WTC11 (cell line): ENCODE measurements at regions not wholly inside any gene's neighbourhood (a gene's known extent, or its start where the extent isn't known, plus 50 kb on each side); places are given as distances from the start of the nearest gene placed in this dataset.

Source experiments
- ATAC-seq: fragments of 200-7000 bp; cut with Tn5 transposase; 2 replicates; pipeline ENCODE4 v1.10.0; 2021; ENCODE audit warnings: mild to moderate bottlenecking, moderate library complexity
- CTCF ChIA-PET: fragments of 300-600 bp; sonication (Branson Sonifier 250); formaldehyde crosslinking; loops from one replicate; lab custom pipeline; 2021; ENCODE audit warnings: antibody characterized with exemption; lab: Charles Lee
- POLR2A ChIA-PET: fragments of 350-600 bp; sonication (Branson Sonifier 250); formaldehyde crosslinking; loops from one replicate; lab custom pipeline; 2021; ENCODE audit warnings: antibody characterized with exemption; lab: Charles Lee
- DNase-seq: peaks from one replicate; pipeline ENCODE4 v3.0.0; 2021; ENCODE audit warnings: low spot score
- H3K27ac Mint-ChIP-seq: 2 replicates; pipeline ENCODE4 v1.8.0; 2021; ENCODE audit warnings: mixed read lengths
- H3K27me3 Mint-ChIP-seq: 2 replicates; pipeline ENCODE4 v1.8.0; 2021; ENCODE audit warnings: low read depth, mild to moderate bottlenecking, moderate library complexity, mixed read lengths
- H3K36me3 Mint-ChIP-seq: 2 replicates; pipeline ENCODE4 v1.8.0; 2021; ENCODE audit warnings: mixed read lengths
- H3K4me1 Mint-ChIP-seq: 2 replicates; pipeline ENCODE4 v1.8.0; 2022; ENCODE audit warnings: mixed read lengths
- H3K4me3 Mint-ChIP-seq: 2 replicates; pipeline ENCODE4 v1.8.0; 2021; ENCODE audit warnings: mild to moderate bottlenecking, moderate library complexity, mixed read lengths
- H3K9me3 Mint-ChIP-seq: 2 replicates; pipeline ENCODE4 v1.8.0; 2021; ENCODE audit warnings: mixed read lengths
- AFF4 ChIP-seq: sonication (generic); formaldehyde crosslinking; IDR thresholded peaks from 2 replicates; pipeline ENCODE4 v1.8.1; 2023; ENCODE audit warnings: mild to moderate bottlenecking, missing genetic modification reagents, borderline replicate concordance
- ATF2 ChIP-seq: sonication (generic); formaldehyde crosslinking; IDR thresholded peaks from 2 replicates; pipeline ENCODE4 v1.8.1; 2022; ENCODE audit warnings: low read depth, missing genetic modification reagents, borderline replicate concordance
- CTCF ChIP-seq: fragments of 200-600 bp; IDR thresholded peaks from 2 replicates; pipeline ENCODE4 v1.8.0; 2022; ENCODE audit warnings: antibody characterized with exemption
- ETV6 ChIP-seq: sonication (generic); formaldehyde crosslinking; IDR thresholded peaks from 2 replicates; pipeline ENCODE4 v1.8.1; 2022; ENCODE audit warnings: mild to moderate bottlenecking, missing genetic modification reagents
- HMGXB4 ChIP-seq: sonication (generic); formaldehyde crosslinking; IDR thresholded peaks from 2 replicates; pipeline ENCODE4 v1.8.1; 2023; ENCODE audit warnings: mild to moderate bottlenecking, moderate library complexity, missing genetic modification reagents
- IRF1 ChIP-seq: sonication (generic); formaldehyde crosslinking; IDR thresholded peaks from 2 replicates; pipeline ENCODE4 v1.8.0; 2023; ENCODE audit warnings: missing genetic modification reagents
- JAZF1 ChIP-seq: fragments of 250-450 bp; sonication (Bioruptor Pico); IDR thresholded peaks from 2 replicates; pipeline ENCODE4 v1.9.0; 2021; ENCODE audit warnings: moderate library complexity, mild to moderate bottlenecking, inconsistent platforms
- JUN ChIP-seq: sonication (generic); formaldehyde crosslinking; IDR thresholded peaks from 2 replicates; pipeline ENCODE4 v1.8.0; 2023; ENCODE audit warnings: mild to moderate bottlenecking, missing genetic modification reagents
- MAX ChIP-seq: sonication (generic); formaldehyde crosslinking; IDR thresholded peaks from 2 replicates; pipeline ENCODE4 v1.8.0; 2022; ENCODE audit warnings: mild to moderate bottlenecking, missing genetic modification reagents
- MLX ChIP-seq: sonication (generic); formaldehyde crosslinking; IDR thresholded peaks from 2 replicates; pipeline ENCODE4 v1.8.1; 2023; ENCODE audit warnings: mild to moderate bottlenecking, missing genetic modification reagents, moderate library complexity
- MXD4 ChIP-seq: fragments of 250-450 bp; sonication (Bioruptor Pico); IDR thresholded peaks from 2 replicates; pipeline ENCODE4 v1.8.0; 2021; ENCODE audit warnings: mild to moderate bottlenecking, moderate library complexity, borderline replicate concordance
- MYBL2 ChIP-seq: sonication (generic); formaldehyde crosslinking; IDR thresholded peaks from 2 replicates; pipeline ENCODE4 v1.8.1; 2023; ENCODE audit warnings: mild to moderate bottlenecking, moderate library complexity, missing genetic modification reagents
- NR3C1 ChIP-seq: sonication (generic); formaldehyde crosslinking; conservative IDR thresholded peaks from 2 replicates; pipeline ENCODE4 v1.8.1; 2023; ENCODE audit warnings: low read depth, mild to moderate bottlenecking, missing genetic modification reagents
- OVOL2 ChIP-seq: fragments of 250-450 bp; sonication (Bioruptor Pico); IDR thresholded peaks from 2 replicates; pipeline ENCODE4 v1.9.0; 2021; ENCODE audit warnings: mild to moderate bottlenecking, borderline replicate concordance
- TCF7 ChIP-seq: sonication (generic); formaldehyde crosslinking; IDR thresholded peaks from 2 replicates; pipeline ENCODE4 v1.8.0; 2022; ENCODE audit warnings: mild to moderate bottlenecking, low read depth, missing genetic modification reagents, moderate library complexity
- USF1 ChIP-seq: sonication (generic); formaldehyde crosslinking; IDR thresholded peaks from 2 replicates; pipeline ENCODE4 v1.8.0; 2022; ENCODE audit warnings: mild to moderate bottlenecking, missing genetic modification reagents
- ZNF138 ChIP-seq: sonication (generic); formaldehyde crosslinking; conservative IDR thresholded peaks from 2 replicates; pipeline ENCODE4 v1.8.1; 2022; ENCODE audit warnings: mild to moderate bottlenecking, moderate library complexity, missing genetic modification reagents
- ZNF416 ChIP-seq: fragments of 250-450 bp; sonication (Bioruptor Pico); IDR thresholded peaks from 2 replicates; pipeline ENCODE4 v1.9.0; 2021; ENCODE audit warnings: mild to moderate bottlenecking, inconsistent platforms
- ZNF423 ChIP-seq: fragments of 250-450 bp; sonication (Bioruptor Pico); IDR thresholded peaks from 2 replicates; pipeline ENCODE4 v2.1.2; 2022; ENCODE audit warnings: mild to moderate bottlenecking, moderate library complexity
- ZNF671 ChIP-seq: fragments of 250-450 bp; sonication (Bioruptor Pico); IDR thresholded peaks from 2 replicates; pipeline ENCODE4 v1.8.0; 2021; ENCODE audit warnings: mild to moderate bottlenecking

GRCh38 chr3:107212618-107213017 lies 164.6 kb upstream of the CCDC54 start (continued):
- TF ChIP-seq CTCF (no peak), ZNF416 (CRISPR knock-in tag) (no peak), NR3C1 (CRISPR knock-in tag) (no peak), AFF4 (CRISPR knock-in tag) (no peak), HMGXB4 (CRISPR knock-in tag) (no peak), JUN (CRISPR knock-in tag) (no peak)

GRCh38 chr3:107213044-107213669 lies 164.1 kb upstream of the CCDC54 start:
- ChIA-PET POLR2A (no interaction called here), CTCF (no interaction called here)
- H3K9me3 Mint-ChIP-seq = peaks cover 15% of the 10 kb centered on the region
- H3K4me3 Mint-ChIP-seq = no peak overlapping the region
- ATAC-seq = no peak
- peaks cover 18% of the 10 kb centered on the region for H3K4me1 Mint-ChIP-seq
- no peaks in the 10 kb centered on the region for H3K27me3 Mint-ChIP-seq
- no peak for DNase-seq
- H3K27ac Mint-ChIP-seq = no peak overlapping the region
- H3K36me3 Mint-ChIP-seq = no peaks in the 10 kb centered on the region
- TF ChIP-seq ATF2 (no peak), NR3C1 (CRISPR knock-in tag) (no peak), ZNF423 (CRISPR knock-in tag) (no peak), MXD4 (no peak), ZNF138 (no peak), MAX (CRISPR knock-in tag) (no peak), MYBL2 (no peak), OVOL2 (no peak), TCF7 (no peak), ZNF671 (CRISPR knock-in tag) (no peak), JAZF1 (CRISPR knock-in tag) (no peak), ETV6 (CRISPR knock-in tag) (no peak), MLX (no peak), USF1 (CRISPR knock-in tag) (no peak), JUN (CRISPR knock-in tag) (no peak), IRF1 (CRISPR knock-in tag) (no peak), CTCF (no peak)
- TF ChIP-seq, all 79 proteins: peak for 0
